GOT3 (cell line): ENCODE measurements at regions not wholly inside any gene's neighbourhood (a gene's known extent, or its start where the extent isn't known, plus 50 kb on each side); places are given as distances from the start of the nearest gene placed in this dataset.
"Not testable (repeated sequence)": the region's sequence is repeated elsewhere in the genome, so short reads cannot be mapped to it uniquely, and the experiment has no call there.

Experiments
- DNase-seq: peaks from one replicate; lab custom pipeline; 2025; ENCODE audit warnings: mixed read lengths; lab: John Stamatoyannopoulos, UW

GRCh38 chr2:193153576-193153975, 958.8 kb upstream of the TMEFF2 start:
- DNase-seq = no peak

GRCh38 chr2:193142467-193142866, 947.7 kb upstream of the TMEFF2 start:
- DNase-seq = not testable (repeated sequence)

- DNase-seq = no peak
These were observed 947.3 kb upstream of the TMEFF2 start for GRCh38 chr2:193141998-193142397.

GRCh38 chr2:193140895-193141294, 946.2 kb upstream of the TMEFF2 start:
- DNase-seq = not testable (repeated sequence)

DNA sequence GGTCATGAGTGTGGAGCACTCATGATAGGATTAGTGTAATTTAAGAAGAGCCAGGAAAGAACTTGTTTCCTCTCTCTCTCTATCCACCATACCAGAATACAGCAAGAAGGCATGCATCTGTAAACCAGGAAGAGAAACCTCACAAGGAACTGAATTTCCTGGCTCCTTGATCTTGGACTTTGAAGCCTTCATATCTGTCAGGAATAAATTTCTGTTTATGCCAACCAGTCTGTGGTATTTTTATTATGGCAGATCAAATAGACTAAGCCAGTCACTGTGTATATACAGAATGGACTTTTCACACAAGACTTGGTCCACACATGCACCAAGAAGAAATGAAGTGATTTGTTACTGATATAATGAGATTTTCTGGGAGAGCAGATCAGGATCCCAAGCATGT, 930.1 kb upstream of the TMEFF2 start:
- DNase-seq = no peak

DNA sequence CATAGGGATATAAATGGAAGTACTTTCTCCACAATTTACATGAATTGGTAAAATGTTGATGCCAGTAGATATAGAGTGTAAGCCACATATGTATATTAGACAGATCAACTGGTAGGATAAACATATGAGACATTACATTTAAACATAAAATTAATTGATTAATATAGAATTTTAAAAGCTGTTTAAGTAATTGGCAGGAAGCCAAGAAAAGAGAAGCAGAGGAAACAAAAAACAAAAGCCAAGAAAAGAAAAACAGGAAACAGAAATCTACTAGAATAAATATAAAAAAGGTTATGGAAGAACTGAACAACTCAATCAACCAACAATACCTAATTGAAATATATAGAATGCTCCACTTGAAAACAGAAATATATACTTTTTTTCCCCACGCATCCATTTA, 920.1 kb upstream of the TMEFF2 start:
- no peak for DNase-seq

GRCh38 chr2:193112986-193113385, 918.3 kb upstream of the TMEFF2 start:
- DNase-seq = no peak

- no peak for DNase-seq
These were observed 908.3 kb upstream of the TMEFF2 start for GRCh38 chr2:193103064-193103463.

GRCh38 chr2:193101591-193101990, 906.9 kb upstream of the TMEFF2 start:
- DNase-seq = no peak

DNA sequence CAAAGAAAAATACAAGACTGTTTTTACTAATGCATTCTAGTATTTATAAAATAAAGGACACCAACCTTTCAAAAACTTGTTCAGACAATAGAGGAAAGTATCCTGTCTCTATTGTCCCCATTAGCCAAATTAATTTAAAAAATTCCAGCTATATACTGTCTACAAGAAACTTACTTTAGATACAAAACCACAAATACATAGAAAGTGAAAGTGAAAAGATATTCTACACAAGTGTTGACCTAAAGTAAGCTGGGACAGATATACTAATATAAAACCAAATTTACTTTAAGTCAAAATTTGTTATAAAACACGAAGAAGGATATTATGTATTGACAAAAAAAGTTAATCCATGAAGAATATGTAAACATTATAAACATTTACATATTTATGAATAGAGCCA, 893.3 kb upstream of the TMEFF2 start:
- DNase-seq = no peak

- no peak for DNase-seq
These were observed 882.3 kb upstream of the TMEFF2 start for GRCh38 chr2:193076995-193077394.

DNA sequence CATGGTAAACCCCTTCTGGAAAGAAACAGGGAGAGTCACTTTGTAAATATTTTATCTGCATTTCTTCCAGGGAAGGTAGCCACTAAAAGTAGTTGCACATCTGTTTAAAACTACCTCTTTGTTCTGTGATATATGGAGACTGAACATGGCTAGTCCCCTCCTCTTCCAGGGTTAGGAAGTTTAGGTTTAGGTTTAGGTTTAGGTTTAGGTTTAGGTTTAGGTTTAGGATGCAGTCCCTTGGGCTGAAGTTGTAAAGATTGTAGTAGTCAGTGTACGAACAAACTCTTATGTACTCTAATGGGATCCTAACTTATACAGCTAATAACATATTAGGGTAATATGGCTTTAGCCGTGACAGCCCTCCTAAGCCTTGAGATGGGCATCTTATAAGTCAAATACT, 880.2 kb upstream of the TMEFF2 start:
- DNase-seq = no peak

DNA sequence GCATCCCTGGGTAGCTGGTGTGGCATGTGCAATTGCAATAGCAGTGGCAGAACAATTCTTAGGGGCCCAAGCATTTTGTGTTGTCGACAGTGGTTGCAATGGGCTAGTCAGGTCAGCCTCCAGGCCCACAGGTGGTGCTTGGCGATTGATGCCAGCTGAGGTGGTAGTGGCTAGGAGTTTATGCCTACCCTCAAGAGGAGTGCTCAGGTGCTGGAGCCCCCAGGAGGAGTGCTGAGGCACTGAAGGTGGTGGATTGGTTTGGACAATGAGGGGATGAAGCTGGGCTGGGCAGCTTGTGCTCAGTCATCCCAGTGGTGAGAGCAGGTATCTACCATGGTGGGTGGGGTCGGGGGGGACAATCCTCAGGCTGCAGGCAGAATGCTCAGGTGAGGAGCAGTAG, 877.9 kb upstream of the TMEFF2 start:
- no peak for DNase-seq

GRCh38 chr2:193025556-193025955, 830.8 kb upstream of the TMEFF2 start:
- not testable (repeated sequence) for DNase-seq

GRCh38 chr2:193024791-193025190, 830.1 kb upstream of the TMEFF2 start:
- DNase-seq = no peak

GRCh38 chr2:193011870-193012269, 817.1 kb upstream of the TMEFF2 start:
- no peak for DNase-seq

DNA sequence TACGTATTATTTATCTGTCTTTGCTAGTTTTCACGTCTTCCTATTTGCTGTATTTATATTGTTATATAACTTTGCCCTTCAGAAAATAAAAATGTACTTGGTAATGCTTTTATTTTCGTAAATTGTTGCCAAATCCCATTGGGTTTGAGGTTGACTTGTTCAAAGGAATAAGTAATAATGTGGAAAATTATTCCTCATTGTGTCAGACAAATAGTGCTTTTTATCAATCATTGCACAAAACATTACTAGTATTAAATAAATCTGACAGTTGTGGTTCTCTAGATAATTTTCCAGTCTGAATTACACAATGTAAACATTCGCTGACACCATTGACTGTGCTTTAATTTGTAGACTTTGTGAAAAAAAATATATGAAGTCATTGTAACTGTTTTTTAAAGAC, 798.3 kb upstream of the TMEFF2 start:
- DNase-seq = no peak

GRCh38 chr2:192983173-192983572, 788.4 kb upstream of the TMEFF2 start:
- DNase-seq = no peak

DNA sequence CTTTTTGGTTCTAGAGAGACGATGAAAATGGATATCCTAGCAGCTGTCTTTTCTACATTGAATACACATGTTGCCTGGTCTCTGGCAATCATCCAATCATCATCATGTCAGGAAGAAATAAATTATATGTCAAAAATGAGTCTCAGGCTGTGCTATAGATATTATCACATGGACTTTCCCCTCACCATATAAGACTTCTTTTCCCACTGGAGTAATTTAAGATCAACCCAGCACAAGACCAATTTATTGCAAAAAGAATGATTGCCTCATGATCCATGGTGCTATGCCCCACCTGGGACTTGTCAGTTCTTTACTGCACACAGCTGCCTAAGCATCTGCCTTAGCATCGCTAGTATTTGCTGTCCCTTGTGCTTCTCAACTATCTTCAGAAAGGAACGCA, 783.7 kb upstream of the TMEFF2 start:
- DNase-seq = no peak

DNA sequence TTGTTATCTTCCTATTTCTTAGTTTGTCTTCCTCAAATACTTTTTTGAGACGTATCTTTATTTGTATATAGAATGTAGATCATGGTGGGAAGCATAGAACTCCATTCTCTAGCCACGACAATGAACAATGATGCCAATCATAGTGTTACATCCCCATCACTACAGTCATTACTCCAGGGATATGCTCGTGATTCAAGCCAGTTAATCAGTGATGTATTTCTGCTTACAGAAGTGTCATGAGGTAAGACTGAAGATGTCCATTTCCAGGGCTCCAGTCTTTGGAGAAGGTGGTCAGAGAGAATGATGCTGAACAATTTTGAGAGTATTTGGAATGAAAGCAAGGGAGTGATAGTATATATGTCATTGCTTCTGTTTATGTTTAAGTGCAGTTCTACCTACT, 777.2 kb upstream of the TMEFF2 start:
- no peak for DNase-seq

DNA sequence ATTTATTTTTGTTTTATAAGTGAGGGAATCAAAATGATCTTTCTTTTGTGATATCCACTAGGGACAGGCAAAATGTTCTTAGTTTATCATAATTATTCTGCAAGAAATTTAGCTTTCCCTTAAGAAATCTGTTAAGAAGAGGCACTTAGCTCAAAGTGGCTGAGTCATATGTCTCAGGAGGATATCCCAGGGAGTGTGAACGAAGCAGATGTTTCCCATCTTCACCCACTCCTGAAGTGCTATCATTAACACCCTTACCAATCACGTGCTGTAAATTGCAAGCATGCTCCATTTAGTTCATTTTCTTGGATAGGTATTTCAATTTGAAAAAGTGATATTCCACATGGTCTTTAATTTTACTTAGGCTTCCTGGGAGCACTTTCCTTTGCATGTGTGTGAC, 774.3 kb upstream of the TMEFF2 start:
- DNase-seq = no peak

GRCh38 chr2:192960945-192961344, 766.2 kb upstream of the TMEFF2 start:
- DNase-seq = no peak

- DNase-seq = not testable (repeated sequence)
These were observed 763.9 kb upstream of the TMEFF2 start for GRCh38 chr2:192958615-192959014.

DNA sequence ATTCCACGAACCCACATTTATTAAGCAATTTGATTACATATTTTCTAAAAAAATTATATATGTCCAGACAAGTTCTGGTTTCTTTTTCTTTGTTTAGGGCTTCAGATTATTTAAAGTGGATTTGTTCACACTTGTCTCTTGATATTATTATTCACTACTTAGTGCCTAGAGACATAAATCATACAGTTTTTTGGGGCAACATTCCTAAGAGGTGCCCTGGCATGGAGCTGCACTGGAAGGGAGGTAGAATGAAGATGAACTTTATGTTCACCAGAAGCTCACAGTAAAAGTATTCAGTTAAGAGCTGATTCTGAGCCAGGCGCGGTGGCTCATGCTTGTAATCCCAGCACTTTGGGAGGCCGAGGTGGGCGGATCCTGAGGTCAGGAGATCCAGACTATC, 762.7 kb upstream of the TMEFF2 start:
- no peak for DNase-seq

GRCh38 chr2:192953116-192953515, 758.4 kb upstream of the TMEFF2 start:
- no peak for DNase-seq
